PC-3 (cell line): ENCODE measurements at regions not wholly inside any gene's neighbourhood (a gene's known extent, or its start where the extent isn't known, plus 50 kb on each side); places are given as distances from the start of the nearest gene placed in this dataset.
"Not testable (repeated sequence)": the region's sequence is repeated elsewhere in the genome, so short reads cannot be mapped to it uniquely, and the experiment has no call there.

Experiments used
- EZH2 ChIP-seq: fragments of 300-600 bp; sonication (generic); IDR thresholded peaks from one replicate; pipeline ENCODE4 v1.6.1; 2017; ENCODE audit warnings: antibody characterized with exemption, mild to moderate bottlenecking, low read length; ENCODE audit not compliant: unreplicated experiment
- TF ChIP-seq, protein P1 (sequence below): fragments of 300-600 bp; sonication (generic); conservative IDR thresholded peaks from 2 replicates; pipeline ENCODE4 v1.5.1; 2017; ENCODE audit warnings: antibody characterized with exemption, low read depth, mild to moderate bottlenecking, low read length

DNA sequence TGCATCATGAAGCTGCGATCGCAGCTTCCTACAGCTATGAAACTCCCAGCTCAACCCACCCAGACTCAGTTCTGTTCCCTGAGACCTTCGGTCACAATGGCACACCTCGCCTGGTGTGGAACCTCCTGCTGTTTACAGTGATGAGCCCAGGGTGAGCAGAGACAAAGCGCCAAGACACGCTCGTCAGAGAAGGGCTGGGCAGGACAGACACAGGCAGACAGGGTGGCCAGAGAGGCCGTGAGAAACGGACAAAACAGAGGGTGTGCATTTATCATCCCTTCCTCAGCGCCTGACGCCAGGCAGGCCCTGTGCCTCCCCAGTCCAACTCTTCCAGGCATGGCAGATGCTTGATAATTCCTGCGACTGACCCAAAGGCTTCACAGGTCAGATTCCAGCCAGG, 324.5 kb downstream of the CACNA1B start:
- TF ChIP-seq, protein P1, sequence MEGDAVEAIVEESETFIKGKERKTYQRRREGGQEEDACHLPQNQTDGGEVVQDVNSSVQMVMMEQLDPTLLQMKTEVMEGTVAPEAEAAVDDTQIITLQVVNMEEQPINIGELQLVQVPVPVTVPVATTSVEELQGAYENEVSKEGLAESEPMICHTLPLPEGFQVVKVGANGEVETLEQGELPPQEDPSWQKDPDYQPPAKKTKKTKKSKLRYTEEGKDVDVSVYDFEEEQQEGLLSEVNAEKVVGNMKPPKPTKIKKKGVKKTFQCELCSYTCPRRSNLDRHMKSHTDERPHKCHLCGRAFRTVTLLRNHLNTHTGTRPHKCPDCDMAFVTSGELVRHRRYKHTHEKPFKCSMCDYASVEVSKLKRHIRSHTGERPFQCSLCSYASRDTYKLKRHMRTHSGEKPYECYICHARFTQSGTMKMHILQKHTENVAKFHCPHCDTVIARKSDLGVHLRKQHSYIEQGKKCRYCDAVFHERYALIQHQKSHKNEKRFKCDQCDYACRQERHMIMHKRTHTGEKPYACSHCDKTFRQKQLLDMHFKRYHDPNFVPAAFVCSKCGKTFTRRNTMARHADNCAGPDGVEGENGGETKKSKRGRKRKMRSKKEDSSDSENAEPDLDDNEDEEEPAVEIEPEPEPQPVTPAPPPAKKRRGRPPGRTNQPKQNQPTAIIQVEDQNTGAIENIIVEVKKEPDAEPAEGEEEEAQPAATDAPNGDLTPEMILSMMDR: not testable (repeated sequence)
- not testable (repeated sequence) for TF ChIP-seq EZH2
